HG02763 (cell line): ENCODE measurements at regions not wholly inside any gene's neighbourhood (a gene's known extent, or its start where the extent isn't known, plus 50 kb on each side); places are given as distances from the start of the nearest gene placed in this dataset.
"Not testable (repeated sequence)": the region's sequence is repeated elsewhere in the genome, so short reads cannot be mapped to it uniquely, and the experiment has no call there.

ENCODE experiments used
- ATAC-seq: cut with Tn5 transposase; IDR thresholded peaks from one replicate; pipeline ENCODE4 v1.9.1; 2021; ENCODE audit warnings: mild to moderate bottlenecking, moderate library complexity; ENCODE audit not compliant: unreplicated experiment

GRCh38 chrX:25442499-25442898 is 426.7 kb upstream of the ARX start:
- no peak for ATAC-seq

GRCh38 chrX:25433307-25433706 is 417.5 kb upstream of the ARX start:
- ATAC-seq = no peak

- ATAC-seq = no peak
Observed at GRCh38 chrX:25432396-25432795, 416.6 kb upstream of the ARX start.

GRCh38 chrX:25427873-25428555 is 412.2 kb upstream of the ARX start:
- ATAC-seq = no peak

DNA sequence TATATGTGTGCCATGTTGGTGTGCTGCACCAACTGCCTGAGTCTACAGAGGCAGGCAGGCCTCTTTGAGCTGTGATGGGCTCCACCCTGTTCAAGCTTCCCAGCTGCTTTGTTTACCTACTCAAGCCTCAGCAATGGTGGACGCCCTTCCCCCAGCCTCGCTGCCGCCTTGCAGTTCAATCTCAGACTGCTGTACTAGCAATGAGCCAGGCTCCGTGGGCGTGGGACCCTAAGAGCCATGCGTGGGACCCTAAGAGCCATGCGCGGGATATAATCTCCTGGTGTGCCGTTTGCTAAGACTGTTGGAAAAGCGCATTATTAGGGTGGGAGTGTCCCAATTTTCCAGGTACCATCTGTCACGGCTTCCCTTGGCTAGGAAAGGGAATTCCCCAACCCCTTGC is 388.4 kb upstream of the ARX start:
- not testable (repeated sequence) for ATAC-seq

GRCh38 chrX:25389266-25389665 is 373.5 kb upstream of the ARX start:
- ATAC-seq = no peak

- ATAC-seq = no peak
Observed at GRCh38 chrX:25383196-25383595, 367.4 kb upstream of the ARX start.

GRCh38 chrX:25356456-25356855 is 340.7 kb upstream of the ARX start:
- ATAC-seq = no peak

DNA sequence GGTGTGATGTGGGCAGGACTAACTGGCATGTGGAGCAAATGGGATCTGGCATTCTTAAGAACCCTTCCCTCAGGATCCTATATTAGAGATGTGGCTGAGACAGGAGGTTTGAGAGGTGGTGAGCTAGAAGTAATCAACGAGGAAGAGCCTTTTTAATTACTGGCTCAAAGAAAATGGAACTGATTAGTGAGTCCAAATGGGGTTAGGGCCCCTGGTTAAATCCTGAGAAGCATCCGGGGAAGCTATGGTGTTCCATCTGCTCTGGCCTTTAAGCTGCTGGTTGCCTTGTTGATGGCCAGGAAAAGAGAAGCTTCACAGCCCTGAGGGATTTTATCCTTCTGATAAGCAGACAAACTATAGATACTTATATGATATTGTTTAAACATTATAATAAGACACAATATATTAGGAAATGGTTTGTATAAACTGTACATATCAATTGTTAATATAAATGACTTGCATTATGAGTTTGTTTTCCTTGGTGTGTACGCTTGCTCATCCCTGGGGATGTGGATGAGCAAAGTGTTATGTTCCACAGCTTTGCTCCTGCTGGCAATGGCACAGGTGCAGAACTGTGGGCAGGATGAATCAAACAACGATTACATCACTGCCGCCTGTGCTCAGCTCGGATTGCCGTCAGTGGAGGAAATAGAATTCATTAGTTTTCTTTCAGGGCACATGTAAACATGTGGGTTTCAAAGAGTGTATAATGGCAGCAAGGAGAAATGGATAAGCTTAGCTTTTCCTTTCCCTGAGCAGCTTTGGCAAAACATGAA is 328.6 kb upstream of the ARX start:
- no peak for ATAC-seq

- ATAC-seq = no peak
Observed at GRCh38 chrX:25343060-25343459, 327.3 kb upstream of the ARX start.

GRCh38 chrX:25337841-25338240 is 322.1 kb upstream of the ARX start:
- ATAC-seq = no peak

DNA sequence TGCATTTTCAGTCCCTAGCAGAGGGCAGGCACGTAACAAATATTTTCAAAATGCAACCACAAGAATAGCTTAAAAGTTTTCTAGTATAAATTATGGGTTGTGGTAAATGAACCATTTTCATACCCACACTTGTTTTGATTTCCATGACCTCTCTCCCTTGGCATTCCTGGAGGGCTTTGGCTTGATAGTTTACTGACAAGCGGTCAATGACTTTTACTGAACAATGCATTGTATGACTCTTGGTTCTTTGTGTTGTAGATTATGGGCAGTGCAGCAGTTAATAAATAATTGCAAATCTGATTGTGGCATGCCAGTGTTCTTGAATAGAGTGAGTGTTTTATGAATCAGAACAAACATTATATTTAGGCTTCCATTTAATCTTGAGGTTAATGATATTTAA is 285.2 kb upstream of the ARX start:
- ATAC-seq = no peak

DNA sequence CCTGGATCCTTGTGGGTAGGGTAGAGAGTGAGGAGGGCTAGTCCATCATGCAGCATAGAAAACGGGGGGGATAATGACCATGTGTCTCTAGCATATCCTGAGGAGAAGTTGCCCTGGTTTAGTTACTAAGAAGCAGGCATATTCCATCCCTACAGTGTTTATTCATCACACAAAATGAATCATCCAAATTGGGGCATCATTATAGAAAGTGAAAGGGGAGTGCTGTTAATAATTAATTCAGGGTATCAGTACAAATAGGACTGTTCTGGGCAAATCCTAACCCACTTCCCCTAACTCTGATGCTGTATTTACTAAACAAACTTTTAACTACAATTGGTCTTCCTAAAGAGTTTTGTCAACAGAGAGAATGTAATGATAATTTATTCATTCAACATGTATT is 281.1 kb upstream of the ARX start:
- no peak for ATAC-seq

GRCh38 chrX:25295466-25295865 is 279.7 kb upstream of the ARX start:
- no peak for ATAC-seq

DNA sequence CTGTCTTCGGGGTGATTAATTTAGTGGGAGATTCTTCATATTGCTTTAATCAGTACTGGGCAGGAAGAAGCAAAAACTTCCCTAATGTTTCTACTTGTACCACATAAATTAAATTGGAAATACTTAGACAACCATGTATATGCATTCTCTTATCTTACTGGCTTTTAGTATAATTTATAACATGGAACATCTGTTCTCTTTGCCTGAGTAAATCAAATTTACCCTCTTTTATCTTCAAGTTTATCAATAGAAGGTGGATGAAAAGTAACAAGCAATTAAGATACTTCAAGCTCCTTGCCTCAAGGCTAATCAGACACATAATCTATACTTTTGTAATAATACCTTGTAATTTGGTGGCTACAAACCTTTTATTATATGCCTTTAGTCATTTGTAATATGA is 274.4 kb upstream of the ARX start:
- no peak for ATAC-seq

GRCh38 chrX:25288676-25289075 is 272.9 kb upstream of the ARX start:
- no peak for ATAC-seq

DNA sequence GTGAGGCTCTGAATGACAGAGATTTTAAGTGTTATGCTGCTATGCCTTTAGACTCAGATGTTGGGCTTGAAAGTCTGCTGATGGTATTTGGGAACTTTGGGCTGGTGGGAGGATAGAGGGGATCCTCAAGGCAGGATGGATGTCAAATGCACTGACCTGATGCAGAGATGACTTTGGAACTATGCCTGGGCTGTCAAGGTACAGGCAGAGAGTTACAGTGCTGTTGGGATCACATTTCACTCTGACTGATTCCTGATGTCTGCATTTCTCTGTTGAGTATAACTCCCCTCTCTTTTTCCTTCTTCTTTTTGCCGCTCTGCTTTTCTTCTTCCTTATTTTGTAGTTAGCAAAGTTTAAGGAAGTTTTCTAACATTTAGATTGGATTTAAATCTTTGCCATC is 271.8 kb upstream of the ARX start:
- ATAC-seq = no peak

- ATAC-seq = no peak
Observed at GRCh38 chrX:25285598-25285997, 269.8 kb upstream of the ARX start.

DNA sequence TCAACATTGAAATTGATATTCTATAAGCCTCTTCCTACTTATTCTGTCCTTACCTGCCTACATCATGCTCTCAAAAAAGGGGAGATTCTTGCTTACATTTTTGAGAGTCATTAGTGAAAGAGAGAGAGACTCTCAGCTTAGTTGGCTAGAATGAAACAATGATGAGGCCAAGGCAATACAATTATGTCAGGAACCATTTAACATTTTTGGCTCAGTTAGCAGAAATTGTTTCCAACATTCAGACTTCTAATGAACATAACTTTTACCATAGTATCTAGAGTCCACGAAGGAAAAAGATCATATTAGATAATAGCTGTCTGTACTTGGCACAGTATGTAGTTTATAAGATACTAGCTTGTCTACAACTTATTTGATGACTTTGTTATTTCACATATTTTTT is 263.7 kb upstream of the ARX start:
- no peak for ATAC-seq

DNA sequence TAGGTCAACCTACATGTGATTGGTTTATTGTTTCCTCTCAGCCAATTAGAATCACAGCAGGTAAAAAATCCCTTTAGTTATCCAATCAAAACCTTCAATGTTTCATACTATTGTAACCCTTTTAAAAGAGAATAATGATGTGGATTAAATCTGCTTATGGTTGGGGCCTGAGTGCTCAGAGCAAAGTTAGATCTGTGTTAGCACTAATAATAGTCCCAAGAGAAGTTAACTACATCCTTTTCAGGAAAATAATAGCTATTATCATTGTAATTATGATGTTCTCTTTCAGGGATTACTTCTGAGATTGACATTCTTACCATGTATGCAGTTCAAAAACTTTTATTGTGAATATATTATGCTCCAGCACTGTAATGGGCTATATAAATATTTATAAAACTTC is 262.6 kb upstream of the ARX start:
- ATAC-seq = no peak

- ATAC-seq = no peak
Observed at GRCh38 chrX:25277574-25277973, 261.8 kb upstream of the ARX start.

GRCh38 chrX:25275159-25275558 is 259.4 kb upstream of the ARX start:
- ATAC-seq = no peak

DNA sequence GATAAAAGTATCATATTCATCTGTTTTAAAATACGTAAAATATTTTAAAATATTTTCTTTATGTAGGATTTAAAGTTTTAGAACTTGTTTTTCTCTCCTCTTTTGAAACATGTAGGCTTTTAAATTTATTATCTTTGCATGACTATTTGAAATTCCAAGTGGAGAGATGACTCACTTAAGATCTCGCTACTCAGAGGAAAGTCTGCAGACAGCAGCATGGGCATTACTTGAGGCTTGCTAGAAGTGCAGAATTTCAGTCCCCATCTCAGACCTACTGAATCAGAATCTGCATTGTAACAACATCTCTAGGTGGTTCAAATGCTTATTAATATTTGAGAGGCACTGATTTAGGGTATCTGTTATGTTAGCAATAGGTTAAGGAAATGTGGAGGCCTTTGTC is 225.7 kb upstream of the ARX start:
- ATAC-seq = no peak
